ENCODE measurements at regions not wholly inside any gene's neighbourhood (a gene's known extent, or its start where the extent isn't known, plus 50 kb on each side); places are given as distances from the start of the nearest gene placed in this dataset.
"Not testable (repeated sequence)": the region's sequence is repeated elsewhere in the genome, so short reads cannot be mapped to it uniquely, and the experiment has no call there.

- no peak overlapping the region for H3K4me3 ChIP-seq (replicated peaks; ENCODE audit: low read depth, low read length)
- no peak for DNase-seq (ENCODE audit: extremely low read depth, low read depth)
- no peak for TF ChIP-seq CTCF (IDR thresholded peaks at IDR 0.05; ENCODE audit: low read depth, low read length, missing control alignments)
Measured at GRCh38 chr3:80983753-80984152, 777.7 kb downstream of the GBE1 start.

- no peak for DNase-seq (ENCODE audit: extremely low read depth, low read depth)
- TF ChIP-seq CTCF (IDR thresholded peaks at IDR 0.05; ENCODE audit: low read depth, low read length, missing control alignments) = no peak
- no peak overlapping the region for H3K4me3 ChIP-seq (replicated peaks; ENCODE audit: low read depth, low read length)
Measured at GRCh38 chr3:80978216-80978969, 783.1 kb downstream of the GBE1 start.

DNA sequence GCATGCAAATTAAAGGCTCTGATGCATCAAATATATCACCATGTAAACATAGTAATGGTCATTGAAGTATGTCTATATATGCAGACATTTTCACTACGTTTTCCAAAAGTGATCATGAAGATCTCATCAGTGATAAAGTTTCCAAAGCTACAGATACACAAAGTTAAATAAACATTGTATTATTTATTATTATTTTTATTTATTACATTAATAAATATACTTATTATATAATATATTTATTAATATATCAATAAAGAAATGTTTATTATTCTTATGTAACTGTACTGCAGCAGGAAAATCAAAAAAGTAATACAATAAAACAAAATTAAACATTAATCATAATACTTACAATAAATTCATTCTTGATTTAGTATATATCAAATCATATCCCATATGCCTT, 791.2 kb downstream of the GBE1 start:
- no peak overlapping the region for H3K4me3 ChIP-seq (replicated peaks; ENCODE audit: low read depth, low read length)
- TF ChIP-seq CTCF (IDR thresholded peaks at IDR 0.05; ENCODE audit: low read depth, low read length, missing control alignments) = no peak
- no peak for DNase-seq (ENCODE audit: extremely low read depth, low read depth)

DNA sequence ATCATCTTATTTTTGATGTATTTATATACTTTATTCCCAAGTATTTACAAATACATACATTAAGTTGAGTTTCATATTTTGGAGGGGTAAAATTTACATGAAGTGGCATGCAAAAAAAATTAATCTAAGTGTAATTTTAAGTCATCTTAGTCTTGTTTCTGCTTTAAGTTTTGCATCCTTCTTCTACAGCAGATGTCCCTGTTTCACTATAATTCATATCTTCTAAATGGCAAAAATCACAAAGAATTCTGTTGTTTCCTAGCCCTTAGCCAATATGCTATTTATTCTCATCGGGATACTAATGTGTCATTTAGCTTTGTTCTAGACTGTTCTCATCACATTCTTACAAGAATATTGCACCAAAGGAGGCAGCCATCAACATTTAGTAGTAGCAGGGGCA, 831.9 kb downstream of the GBE1 start:
- no peak overlapping the region for H3K4me3 ChIP-seq (replicated peaks; ENCODE audit: low read depth, low read length)
- TF ChIP-seq CTCF (IDR thresholded peaks at IDR 0.05; ENCODE audit: low read depth, low read length, missing control alignments) = no peak
- no peak for DNase-seq (ENCODE audit: extremely low read depth, low read depth)

- H3K4me3 ChIP-seq (replicated peaks; ENCODE audit: low read depth, low read length) = no peak overlapping the region
- TF ChIP-seq CTCF (IDR thresholded peaks at IDR 0.05; ENCODE audit: low read depth, low read length, missing control alignments) = no peak
- DNase-seq (ENCODE audit: extremely low read depth, low read depth) = no peak
Measured at GRCh38 chr3:80914854-80915253, 846.6 kb downstream of the GBE1 start.

- no peak for TF ChIP-seq CTCF (IDR thresholded peaks at IDR 0.05; ENCODE audit: low read depth, low read length, missing control alignments)
- no peak for DNase-seq (ENCODE audit: extremely low read depth, low read depth)
- no peak overlapping the region for H3K4me3 ChIP-seq (replicated peaks; ENCODE audit: low read depth, low read length)
Measured at GRCh38 chr3:80898211-80898610, 863.2 kb downstream of the GBE1 start.

GRCh38 chr3:80897005-80897404, 864.4 kb downstream of the GBE1 start:
- DNase-seq (ENCODE audit: extremely low read depth, low read depth); H3K4me3 ChIP-seq (replicated peaks; ENCODE audit: low read depth, low read length): not testable (repeated sequence)
